ENCODE measurements at regions not wholly inside any gene's neighbourhood (a gene's known extent, or its start where the extent isn't known, plus 50 kb on each side); places are given as distances from the start of the nearest gene placed in this dataset.
"Not testable (repeated sequence)": the region's sequence is repeated elsewhere in the genome, so short reads cannot be mapped to it uniquely, and the experiment has no call there.

DNA sequence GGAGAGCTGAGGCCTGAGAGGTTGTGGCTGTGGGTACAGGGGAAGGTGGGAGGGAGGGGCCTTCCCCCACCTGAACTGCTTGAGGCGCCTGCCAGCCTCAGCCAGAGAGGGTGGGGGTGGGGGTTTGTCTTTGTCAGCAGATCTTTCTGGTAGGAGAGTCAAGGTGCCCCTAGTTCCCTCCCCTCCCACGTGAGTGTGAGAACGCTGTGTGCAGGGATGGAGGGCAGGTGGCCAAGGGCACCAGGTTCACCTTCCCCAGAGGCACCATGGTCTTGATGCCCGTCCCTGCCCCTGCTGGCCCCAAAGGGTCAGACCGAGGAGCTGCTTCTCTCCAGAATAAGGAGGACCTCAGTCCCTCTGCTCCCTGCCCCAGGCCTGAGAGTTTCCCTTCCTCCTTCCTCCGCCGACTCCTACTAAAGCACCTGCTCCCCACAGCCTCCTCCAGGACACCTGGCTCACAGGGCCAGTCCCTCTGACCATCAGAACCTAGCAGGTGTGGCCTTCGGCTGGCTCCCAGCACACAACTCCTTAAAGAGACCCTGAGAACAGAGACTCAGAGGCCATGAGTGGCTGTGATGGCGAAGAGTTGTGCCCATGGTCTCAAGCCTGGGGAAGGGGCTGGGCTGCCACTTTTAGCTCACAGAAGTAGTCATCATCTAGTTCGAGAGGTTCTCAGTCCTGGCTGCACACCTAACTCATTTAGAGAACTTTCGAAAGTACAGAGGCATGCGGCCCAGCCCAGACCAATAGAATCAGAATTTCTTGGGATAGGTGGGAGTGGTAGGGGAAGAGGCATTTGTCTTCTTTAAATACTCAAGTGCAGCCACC is 113.2 kb upstream of the LHX1 start:
- DNase-seq, result no peak

DNA sequence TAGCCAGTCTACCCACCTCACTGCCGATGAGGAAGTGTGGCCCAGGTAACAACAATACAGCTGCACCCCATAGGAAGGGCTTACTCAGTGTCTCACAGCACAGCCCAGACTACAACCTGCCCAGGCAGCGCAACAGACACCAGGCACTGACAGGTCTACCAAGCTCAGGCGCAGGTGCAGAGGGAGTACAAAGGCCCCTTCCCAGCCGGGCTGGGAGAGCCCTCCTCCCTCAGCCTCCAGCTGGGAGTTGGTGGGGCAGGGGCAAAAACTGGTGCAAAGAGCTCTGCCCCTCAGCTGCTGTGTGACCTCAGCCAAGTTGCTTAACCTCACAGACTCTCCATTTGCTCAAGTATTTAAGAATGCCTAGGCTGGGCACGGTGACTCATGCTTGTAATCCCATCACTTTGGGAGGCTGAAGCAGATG is 112.6 kb upstream of the LHX1 start:
- DNase-seq, result no peak

DNA sequence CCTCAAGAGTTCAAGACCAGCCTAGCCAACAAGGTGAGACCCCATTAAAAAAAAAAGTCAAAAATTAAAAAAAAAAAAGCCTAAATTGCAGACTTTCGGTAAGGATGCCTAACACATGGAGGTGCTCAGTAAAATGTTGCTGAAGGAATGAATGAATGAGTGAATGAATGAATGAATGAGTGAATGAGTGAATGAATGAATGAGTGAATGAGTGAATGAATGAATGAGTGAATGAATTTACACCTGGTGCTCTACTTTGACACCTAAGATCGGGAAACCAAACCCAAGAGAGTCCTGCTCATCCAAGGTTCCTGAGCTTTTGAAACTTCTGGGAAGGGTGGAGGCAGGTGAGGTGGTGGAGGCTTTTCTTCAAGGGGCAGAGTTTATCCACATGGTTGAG is 112.2 kb upstream of the LHX1 start:
- no peak for DNase-seq

DNA sequence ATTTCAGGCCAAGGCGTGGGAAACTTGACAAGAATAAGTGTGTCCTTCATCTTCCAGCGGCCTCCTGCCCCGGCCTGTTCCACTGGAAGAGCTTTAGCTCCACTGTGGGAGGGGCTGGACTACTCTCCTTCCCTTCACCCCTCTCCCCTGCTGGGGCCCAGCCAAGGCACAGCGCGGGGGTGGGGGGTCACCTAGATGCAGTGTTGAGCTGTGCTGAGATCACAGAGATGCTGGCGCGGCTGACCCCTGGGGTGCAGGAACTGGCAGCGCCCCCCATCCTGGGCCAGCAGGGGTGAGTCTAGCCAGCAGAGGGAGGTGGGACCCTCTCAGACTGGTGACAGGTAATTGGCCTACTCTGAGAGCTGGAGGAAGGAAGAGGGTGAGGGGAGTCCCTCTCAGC is 111.8 kb upstream of the LHX1 start:
- no peak for DNase-seq

DNA sequence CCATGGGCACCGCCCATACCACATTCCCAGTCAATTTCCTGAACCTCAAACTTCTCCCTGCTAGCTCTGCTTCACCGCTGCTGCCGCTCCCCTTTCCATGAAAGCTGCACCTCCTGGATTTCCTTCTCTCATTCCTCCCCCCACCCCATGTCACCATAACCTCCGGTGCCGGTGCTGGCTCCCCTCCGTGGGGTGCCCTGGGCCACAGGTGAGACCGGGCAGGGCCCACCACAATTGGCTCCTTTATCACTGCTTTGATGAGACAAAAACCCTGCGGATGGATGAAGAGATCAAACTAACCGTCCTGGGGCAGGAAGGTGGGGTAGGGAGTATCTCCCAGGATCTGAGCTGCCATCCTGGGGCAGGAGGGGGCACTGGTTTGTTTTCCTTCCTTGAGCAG is 111.3 kb upstream of the LHX1 start:
- no peak for DNase-seq

DNA sequence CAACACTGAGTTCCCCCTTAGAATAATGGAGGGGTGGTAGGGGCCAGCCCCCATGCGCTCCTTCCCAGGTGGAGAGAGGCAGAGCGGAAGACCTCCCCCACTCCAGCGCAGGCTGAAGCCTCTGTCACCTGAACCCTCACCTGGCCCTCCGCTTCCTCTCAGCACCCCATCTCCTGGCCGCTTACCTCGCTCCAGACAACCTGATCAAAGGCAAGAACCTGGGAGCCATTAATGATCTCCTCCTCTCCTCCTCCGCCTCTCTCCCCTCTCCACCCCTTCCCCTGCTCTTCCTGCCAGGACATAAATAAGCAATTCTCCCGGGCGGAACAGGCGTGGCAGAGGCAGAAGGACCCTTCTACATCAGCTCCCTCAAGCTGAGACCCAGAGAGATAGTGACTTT is 110.2 kb upstream of the LHX1 start:
- DNase-seq, result no peak

DNA sequence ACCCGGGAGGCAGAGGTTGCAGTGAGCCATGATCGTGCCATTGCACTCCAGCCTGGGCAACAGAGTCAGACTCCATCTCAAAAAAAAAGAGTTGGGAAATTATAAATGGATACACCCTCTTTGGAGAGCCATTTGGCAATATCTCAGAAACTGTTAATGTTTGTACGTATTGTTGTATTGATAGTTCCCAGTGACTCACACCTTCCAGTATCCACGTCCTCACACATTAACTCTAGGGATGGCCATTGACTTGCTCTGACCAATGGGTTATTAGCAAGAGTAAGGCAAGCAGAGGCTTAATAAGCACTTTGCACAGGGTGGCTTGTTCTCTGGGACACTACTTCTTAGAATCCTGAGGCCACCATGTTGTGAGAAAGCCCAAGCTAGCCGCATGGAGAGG is 107.6 kb upstream of the LHX1 start:
- no peak for DNase-seq

DNA sequence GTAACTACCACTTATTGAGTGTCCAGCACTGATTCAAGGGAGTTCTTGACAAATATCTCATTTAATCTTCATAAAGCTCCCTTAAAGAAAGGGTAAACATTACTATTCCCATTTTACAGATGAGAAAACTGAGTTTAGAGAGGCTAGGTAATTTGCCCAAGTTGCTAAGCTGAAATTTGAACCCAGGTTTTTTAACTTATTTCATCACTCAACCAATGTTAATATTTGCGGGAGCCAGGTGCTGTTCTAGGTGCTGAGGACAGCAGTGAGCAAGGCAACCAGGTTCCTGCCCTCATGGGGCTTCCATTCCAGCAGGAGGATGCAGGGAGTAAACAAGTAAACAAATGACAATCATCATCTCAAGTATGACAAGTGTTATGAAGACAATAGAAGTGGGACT is 104.0 kb upstream of the LHX1 start:
- DNase-seq, result no peak

DNA sequence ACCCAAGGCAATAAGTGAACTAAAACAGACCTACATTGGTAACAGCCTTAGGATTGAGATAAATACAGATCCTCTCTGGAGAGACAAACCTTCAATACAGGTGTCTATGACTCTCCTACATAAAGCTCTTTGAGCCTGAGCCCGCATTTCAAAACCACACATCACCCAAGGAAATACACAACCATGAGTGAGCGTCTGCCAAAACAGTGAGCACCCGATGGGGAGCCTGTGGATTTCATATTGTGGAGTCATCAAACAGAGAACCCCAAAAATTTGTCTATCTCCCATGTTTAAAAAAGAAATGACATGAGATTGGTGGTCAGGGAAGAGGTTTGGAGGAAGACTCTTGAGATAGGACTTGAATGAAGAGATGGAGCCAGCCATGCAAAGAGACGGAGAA is 102.2 kb upstream of the LHX1 start:
- no peak for DNase-seq

DNA sequence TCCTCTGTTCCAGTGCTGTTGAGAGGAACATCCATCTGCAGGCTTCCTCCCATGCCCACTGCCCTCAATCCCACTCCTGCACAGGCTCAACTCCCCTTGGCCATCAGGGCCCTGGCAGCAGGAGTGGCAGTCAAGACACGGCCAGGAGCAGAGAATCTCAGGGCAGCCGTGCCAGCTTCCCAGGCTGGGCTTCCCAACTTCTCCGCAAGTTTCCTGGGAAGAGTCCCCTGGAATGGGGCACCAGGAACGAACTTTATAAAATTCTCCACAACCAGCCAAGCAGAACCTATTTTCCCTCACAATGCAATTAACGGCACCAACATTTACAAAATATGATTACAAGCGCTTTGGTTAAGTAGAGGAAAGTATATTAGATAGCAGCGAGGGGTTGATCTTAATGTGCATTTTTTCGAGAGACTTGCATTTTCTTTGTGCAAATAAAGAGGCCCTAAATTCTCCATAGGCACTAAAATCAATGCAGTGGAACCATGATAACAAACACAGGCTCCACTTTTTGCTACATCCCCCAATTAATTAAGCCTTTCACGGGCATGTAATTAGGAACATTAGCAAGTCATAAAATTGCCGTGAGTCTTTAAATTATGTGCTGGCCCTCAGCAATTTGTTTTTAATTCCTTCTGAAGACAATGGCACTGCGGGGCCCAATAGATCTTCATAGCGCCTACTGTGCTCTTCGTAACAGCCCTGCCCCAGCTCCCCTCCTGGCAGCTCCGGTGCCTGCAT is 99.9 kb upstream of the LHX1 start:
- no peak for DNase-seq

DNA sequence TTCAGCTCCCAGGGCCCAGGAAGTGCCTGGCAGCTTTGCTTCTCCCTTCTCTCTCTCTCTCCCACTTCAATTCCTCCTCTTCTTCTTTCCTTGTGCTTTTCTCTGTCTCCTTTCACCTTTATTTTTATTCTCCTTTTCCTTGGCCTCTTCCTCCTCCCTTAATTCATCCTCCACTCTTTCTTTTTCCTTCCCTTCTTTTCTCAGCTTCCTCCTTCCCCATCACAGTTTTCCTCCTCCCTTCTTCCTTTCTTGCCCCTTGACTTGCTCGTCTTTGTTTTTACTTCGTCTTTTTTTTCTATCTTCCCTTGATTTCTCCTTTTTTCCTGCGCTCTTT is 99.4 kb upstream of the LHX1 start:
- no peak for DNase-seq

DNA sequence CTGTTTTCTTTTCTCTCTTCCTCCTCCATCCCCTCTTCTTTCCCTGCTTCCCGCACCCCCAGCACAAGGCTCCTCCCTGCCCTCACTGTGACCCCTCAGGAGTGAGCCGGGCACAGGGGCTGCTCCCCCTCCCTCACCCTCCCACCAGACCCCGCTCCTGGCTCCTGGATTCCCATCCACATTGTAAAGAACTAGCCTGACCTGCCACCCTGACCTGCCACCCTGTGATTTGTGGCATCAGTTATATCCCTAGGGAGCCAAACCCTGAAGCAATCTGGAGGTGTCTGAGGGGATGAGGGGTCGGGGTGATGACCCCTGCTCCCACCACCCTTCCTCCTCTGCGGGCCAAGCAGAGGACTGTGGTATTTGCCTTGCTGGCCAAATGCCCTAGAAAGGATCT is 98.0 kb upstream of the LHX1 start:
- DNase-seq, result no peak

DNA sequence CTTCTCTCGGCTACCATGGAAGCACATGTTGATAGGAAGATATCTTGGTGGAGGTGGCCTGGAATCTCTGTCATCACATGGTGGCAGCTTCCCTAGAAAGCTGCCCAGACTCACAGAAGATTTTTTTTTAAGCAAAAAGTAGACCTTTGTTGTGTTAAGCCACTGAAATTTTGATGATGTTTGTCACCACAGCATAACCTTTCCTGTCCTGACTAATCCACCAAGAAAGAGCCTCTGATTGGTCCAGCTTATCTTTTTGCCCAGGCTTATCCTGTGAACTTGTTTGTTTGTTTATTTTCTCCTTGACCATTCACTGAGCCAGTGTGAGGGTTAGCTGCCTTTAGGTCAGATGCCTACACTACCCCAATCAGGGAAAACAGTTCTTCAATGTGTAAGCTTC is 96.5 kb upstream of the LHX1 start:
- no peak for DNase-seq

DNA sequence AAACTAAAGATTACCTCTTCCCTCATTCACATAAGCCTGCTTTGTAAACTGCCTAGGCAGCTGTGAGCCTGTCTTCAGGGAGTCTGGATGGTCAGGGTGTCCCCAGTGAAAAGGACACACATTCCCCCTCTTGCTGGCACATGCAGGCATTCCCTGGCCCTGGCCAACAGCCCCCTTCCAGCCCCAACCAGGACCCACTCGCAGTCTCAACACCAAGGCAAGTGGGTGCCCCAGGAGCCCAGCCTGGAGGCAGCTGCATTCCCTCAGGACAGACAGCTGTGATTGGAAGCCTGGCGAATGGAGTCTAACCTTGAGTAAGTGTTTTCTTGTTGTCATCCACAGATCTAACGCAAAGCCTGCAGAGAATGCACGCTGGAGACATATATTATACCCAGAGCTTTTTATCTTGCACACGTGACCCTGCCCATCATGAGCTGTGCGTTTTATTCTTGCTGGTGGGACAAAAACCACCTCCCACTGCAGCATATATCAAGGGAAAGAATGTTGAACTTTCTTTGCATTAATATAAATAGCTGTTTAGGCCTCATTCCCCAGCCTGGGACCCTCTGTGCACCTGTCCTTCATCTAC is 95.0 kb upstream of the LHX1 start:
- DNase-seq, result no peak

DNA sequence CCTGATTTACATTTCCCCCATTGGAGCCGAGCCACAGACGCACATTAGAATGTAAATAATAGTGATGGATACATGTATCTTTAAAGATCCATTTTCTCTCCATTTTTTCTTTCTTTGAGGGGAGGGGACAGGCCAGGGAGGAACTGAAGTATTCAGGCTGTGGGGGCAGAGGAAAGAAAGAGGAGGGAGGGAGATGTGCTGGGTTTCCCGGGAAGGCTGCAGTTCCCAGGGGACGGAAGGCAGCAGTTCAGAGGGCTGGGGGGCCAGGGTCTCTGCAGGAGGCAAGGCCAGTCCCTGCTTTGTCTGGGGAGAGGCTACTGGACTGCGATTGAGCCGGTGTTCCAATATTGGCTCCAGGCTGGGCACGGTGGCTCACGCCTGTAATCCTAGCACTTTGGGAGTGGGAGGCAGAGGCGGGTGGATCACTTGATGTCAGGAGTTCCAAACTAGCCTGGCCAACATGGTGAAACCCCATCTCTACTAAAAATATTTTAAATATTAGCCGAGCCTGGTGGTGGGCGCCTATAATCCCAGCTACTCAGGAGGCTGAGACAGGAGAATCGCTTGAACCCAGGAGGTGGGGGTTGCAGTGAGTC is 94.2 kb upstream of the LHX1 start:
- no peak for DNase-seq

DNA sequence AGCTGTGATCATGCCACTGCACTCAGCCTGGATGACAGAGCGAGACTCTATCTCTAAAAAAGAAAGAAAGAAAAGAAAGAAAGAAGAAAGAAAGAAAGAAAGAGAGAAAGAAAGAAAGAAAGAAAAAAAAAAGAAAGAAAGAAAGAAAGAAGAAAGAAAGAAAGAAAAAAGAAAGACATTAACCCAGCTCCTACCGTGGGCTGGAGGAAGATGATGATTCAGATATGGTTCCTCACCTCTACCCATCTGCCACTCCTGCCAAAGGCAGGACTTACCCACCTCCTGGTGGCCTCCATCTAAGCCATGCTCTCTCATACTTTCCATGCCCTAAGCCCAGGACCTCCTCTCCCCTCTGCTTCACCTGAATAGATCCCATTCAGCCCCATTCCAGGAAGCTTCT is 93.3 kb upstream of the LHX1 start:
- no peak for DNase-seq

DNA sequence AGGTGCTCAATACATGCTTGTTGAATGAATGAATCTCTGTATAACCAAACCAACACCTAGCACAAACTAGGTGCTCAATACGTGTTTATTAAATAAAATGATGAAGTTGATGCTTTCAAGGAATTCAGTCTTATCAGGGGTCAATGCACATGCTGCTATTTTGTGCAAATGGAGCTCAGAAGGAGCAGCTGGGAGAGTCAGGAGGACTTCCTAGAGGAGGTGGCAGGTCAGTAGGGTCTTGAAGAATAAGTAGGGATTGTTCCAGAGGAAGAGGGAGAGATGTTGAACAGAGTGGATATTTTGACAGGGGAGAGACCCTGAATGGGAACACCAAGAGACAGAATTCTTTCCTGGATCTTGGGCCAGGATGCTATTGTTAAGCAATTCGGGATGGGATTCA is 92.7 kb upstream of the LHX1 start:
- no peak for DNase-seq

DNA sequence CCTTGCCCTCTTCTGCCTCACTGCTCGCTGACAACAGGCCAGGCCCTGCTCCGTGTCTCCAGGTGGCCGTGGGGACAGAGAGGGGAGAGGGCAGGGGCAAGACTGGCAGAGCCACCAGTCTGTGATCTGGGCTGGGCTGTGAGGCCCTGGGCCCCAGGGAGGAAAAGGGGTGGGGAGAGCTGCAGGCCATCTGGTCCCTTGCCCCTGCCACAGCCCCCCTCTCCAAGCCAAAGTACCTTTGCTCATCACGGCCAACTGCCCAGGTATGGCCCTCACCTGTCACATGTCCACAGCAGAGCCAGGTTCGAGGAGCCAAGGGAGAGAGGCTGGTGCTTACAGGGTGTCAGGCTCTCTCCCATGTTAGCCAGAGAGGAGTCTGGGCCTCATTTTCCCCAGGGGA is 91.4 kb upstream of the LHX1 start:
- DNase-seq, result no peak

DNA sequence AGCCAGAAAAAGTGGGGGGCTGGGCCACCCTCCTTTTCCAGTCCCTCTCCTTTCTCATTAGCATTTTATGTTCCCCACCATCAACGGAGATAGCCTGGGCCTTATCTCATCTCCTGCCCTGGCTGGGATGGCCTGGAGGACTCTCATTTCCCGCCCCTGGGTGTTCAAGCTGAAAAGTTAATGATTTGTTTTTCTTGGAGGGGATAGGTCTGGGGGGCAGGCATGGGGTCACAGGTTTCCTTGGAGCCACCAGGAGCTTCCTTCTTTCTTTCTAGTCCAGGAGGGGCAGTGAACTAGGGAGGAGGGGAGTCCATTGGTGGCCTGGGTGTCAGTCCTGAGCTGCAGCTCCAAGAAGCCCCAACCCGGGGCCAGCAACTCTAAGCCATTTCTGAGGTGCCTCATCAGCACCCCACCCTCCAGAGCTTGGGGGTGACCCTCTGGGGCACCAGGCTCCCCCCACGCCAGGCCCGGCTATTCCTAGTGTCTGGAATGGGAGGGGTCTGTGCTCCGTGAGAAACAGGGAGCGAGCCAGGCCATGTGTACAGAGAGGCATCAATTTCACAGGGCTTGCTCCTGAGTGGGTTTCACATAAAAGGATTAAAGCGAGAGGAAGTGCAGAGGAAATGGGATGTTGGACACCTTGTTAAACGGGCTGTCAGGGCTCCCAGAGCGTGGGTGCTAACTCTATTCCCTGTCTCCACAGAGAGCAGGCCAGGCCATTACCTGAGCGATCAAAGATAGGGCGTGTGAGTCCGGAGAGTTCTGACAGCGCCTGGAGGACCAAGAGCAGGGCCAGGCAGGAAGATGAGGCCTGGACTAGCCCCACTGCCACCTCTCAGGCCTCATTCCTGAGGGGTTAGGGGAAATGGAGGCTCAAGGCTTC is 90.6 kb upstream of the LHX1 start:
- no peak for DNase-seq

DNA sequence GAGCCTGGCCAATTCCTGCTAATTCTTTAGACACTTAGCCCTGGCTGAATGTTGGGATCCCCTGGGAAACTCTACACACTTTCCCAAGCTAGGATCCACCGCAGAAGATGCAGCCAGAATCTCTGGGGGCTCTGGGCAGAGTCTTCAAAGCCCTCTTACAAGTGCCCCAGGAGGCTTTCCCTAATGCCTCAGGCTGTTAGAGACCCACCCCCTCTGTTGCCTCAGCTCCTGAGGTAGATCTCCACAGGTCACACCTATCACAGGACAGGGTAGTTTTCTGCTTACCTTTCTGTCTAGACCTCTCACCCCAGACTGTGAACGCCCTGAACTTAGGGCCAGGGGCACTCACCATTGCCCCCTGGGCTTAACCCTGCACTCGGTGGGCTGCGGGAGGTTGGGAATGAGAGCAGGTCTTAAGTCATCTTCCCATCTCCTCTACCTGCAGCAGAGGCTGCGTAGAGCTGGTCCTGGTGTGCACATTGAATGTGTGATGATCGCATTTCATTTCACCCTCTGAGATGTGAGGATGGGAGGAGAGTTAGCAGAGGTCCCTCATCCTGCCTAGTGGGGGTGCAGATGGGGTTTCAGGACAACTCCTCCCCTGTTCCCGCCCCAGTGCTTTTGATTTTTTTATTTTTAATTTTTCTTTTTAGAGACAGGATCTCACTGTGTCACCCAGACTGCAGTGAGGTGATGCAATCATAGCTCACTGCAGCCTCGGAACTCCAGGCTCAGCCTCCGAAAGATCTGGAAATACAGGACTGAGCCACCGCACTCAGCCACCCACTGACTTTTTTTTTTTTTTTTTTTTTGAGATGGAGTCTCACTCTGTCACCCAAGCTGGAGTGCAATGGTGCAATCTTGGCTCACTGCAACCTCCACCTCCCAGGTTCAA is 89.0 kb upstream of the LHX1 start:
- DNase-seq, result no peak

DNA sequence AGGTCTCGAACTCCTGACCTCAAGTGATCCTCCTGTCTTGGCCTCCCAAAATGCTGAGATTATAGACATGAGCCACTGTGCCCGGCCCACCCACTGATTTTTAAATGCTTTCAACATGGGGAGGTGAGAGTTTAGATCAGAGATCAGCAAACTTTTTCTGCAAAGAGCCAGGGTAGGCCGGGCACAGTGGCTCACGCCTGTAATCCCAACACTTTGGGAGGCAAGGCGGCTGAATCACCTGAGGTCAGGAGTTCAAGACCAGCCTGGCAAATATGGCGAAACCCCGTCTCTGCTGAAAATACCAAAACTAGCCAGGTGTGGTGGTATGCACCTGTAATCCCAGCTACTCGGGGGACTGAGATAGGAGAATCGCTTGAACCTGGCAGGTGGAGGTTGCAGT is 88.3 kb upstream of the LHX1 start:
- not testable (repeated sequence) for DNase-seq

DNA sequence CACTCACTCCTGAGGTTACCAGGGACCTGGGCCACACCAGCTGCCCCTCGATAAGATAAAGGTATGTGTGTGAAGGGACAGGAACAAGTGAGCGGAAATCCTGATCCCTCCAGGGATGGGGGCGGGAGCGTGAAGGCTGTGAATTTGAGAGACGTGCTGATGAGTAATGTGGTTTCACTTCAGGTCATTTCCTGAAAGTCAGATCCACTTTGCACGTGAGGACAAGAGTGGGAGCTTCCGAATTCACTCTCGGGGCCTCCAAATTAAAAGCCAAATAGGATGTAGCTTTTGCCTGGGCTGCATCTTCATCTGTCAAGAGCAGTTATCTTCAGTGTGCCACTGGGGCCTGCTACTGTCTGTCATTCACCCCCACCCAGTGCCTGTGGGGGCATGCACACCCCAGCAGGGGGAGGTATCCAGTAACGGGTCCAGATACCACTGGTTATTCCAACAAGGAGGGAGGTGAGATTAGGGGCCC is 87.4 kb upstream of the LHX1 start:
- DNase-seq, result no peak
